ENCODE measurements at regions not wholly inside any gene's neighbourhood (a gene's known extent, or its start where the extent isn't known, plus 50 kb on each side); places are given as distances from the start of the nearest gene placed in this dataset.

DNA sequence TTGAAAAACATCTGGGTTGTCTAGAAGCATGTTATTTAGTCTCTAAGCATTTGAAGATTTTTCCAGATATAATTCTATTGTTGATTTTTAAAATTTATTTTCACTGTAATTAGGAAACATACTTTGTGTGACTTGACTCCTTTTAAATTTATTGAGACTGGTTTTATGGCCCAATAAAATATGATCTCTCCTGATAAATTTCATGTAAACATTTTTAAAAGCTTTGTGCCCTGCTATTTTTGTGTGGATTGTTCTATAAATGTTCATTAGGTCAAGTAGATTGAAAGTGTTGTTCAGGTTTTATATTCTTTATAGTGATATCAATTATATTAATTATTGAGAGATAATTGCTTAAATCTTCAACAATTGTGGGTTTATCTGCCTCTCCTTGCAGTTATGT lies 105.4 kb downstream of the RFX6 start:
- H3K36me3 ChIP-seq (replicated peaks in 1 of 2; ENCODE audit: insufficient read depth in 1 of 2, low read depth in 2 of 2): no peaks in the 10 kb centered on the region
- TF ChIP-seq, protein P1, sequence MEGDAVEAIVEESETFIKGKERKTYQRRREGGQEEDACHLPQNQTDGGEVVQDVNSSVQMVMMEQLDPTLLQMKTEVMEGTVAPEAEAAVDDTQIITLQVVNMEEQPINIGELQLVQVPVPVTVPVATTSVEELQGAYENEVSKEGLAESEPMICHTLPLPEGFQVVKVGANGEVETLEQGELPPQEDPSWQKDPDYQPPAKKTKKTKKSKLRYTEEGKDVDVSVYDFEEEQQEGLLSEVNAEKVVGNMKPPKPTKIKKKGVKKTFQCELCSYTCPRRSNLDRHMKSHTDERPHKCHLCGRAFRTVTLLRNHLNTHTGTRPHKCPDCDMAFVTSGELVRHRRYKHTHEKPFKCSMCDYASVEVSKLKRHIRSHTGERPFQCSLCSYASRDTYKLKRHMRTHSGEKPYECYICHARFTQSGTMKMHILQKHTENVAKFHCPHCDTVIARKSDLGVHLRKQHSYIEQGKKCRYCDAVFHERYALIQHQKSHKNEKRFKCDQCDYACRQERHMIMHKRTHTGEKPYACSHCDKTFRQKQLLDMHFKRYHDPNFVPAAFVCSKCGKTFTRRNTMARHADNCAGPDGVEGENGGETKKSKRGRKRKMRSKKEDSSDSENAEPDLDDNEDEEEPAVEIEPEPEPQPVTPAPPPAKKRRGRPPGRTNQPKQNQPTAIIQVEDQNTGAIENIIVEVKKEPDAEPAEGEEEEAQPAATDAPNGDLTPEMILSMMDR (IDR thresholded peaks at IDR 0.05): no peak
- TF ChIP-seq POLR2A (IDR thresholded peaks at IDR 0.05): no peak
- no peak overlapping the region for H3K27ac ChIP-seq
- no peaks in the 10 kb centered on the region for H3K9me3 ChIP-seq
- no peak overlapping the region for H3K4me3 ChIP-seq
- ATAC-seq (no peak), DNase-seq (no peak)
- no peaks in the 10 kb centered on the region for H3K4me1 ChIP-seq
- no peaks in the 10 kb centered on the region for H3K27me3 ChIP-seq
- intact Hi-C loops (cut with DNase I): no loop called here

DNA sequence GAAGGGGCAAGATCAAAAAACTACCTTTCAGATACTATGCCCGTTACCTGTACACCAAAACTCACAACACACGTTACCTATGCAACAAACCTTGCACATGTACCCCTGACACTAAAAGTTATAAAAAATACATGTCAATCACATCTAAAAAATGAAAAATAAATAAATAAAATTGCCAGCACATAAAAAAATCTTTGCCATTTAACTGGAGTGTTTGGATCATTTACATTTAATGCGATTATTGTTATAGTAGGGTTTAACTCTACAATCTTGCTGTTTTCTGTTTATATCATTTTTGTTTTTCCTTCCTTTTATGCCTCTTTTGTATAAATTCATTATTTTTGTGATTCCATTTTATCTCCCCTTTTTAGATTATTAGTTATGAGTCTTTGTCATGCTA lies 106.3 kb downstream of the RFX6 start:
- Histone ChIP-seq H3K4me3 (no peak overlapping the region), H3K27me3 (no peaks in the 10 kb centered on the region), H3K9me3 (no peaks in the 10 kb centered on the region), H3K36me3 (replicated peaks in 1 of 2; ENCODE audit: insufficient read depth in 1 of 2, low read depth in 2 of 2) (no peaks in the 10 kb centered on the region), H3K4me1 (no peaks in the 10 kb centered on the region), H3K27ac (no peak overlapping the region)
- ATAC-seq (no peak), DNase-seq (no peak)
- intact Hi-C loops (cut with DNase I): no loop called here
- TF ChIP-seq, protein P1 (IDR thresholded peaks at IDR 0.05): no peak
- TF ChIP-seq POLR2A (IDR thresholded peaks at IDR 0.05): no peak
- WGBS, 2 donors: 76 to 83% methylated on average over 3 of the region's 3 CpGs

DNA sequence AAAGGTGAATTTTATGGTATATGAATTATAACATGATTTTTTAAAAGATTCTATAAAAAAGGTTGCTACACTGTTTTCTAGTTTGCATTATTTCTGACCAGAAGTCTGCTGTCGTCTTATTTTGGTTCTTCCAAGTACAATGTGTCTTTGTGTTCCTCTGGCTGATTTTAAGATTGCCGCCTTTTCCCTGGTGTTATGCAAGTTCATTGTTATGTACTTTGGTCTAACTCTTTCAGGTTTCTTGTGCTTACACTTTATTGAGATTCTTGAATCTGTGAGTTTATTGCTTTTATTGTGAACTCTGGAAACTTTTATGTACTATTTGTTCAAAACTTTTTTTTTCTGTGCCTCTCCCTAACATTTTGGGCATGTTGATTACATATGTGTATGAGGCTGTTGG lies 109.8 kb downstream of the RFX6 start:
- ATAC-seq (no peak), DNase-seq (no peak)
- Histone ChIP-seq H3K9me3 (no peaks in the 10 kb centered on the region), H3K27me3 (peaks cover 0 to 4% of the 10 kb centered on the region in 2 donors), H3K36me3 (replicated peaks in 1 of 2; ENCODE audit: insufficient read depth in 1 of 2, low read depth in 2 of 2) (no peaks in the 10 kb centered on the region), H3K4me1 (no peaks in the 10 kb centered on the region), H3K4me3 (no peak overlapping the region), H3K27ac (no peak overlapping the region)
- intact Hi-C loops (cut with DNase I): no loop called here
- TF ChIP-seq, protein P1 (IDR thresholded peaks at IDR 0.05): no peak
- TF ChIP-seq POLR2A (IDR thresholded peaks at IDR 0.05): no peak
- WGBS, 2 donors: 54 to 60% methylated on average over 2 of the region's 2 CpGs

DNA sequence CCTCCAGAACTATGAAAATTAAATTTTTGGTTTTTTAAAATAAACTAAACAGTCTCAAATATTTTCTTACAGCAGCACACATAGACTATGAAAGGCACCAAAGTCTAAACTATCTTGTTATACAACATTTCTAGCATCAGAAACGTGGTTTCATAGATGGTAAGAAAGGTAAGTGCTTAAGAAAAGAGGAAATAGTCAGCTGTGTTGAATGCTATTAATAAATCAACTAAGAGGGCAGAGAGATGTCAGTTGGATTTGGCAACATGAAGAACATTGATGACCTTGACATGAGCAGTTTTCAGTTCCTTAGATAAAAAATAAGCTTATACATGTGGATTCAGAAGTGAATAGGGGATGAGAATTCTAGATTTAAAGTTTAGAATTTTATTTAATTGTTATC lies 113.6 kb downstream of the RFX6 start:
- intact Hi-C loops (cut with DNase I): no loop called here
- Histone ChIP-seq H3K36me3 (replicated peaks in 1 of 2; ENCODE audit: insufficient read depth in 1 of 2, low read depth in 2 of 2) (no peaks in the 10 kb centered on the region), H3K4me1 (no peaks in the 10 kb centered on the region), H3K4me3 (no peak overlapping the region), H3K9me3 (no peaks in the 10 kb centered on the region), H3K27me3 (peaks cover 0 to 4% of the 10 kb centered on the region in 2 donors), H3K27ac (no peak overlapping the region)
- DNase-seq (no peak), ATAC-seq (no peak)
- WGBS, 2 donors: 25 to 27% methylated on average over 1 of the region's 1 CpG
- no peak for TF ChIP-seq POLR2A (IDR thresholded peaks at IDR 0.05)
- TF ChIP-seq, protein P1 (IDR thresholded peaks at IDR 0.05): no peak

DNA sequence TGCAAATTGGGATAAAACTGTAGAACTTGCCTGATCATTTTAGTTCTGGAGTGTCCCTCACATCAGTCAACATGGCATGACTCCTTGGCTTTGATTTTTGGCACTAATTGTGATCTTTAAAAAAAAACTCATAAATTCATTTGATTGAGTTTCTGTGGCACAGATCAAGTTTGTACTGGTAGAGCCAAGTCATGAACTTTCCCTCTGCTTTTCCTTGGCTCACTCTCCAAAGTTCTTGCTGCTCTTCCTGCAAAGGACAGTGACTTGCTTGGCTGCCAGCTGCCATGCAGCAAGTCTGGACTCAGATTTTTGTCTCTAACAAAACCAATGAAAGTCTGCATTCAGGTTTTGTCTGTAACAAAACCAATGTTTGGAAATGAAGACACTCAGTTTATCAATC lies 115.5 kb downstream of the RFX6 start:
- TF ChIP-seq POLR2A (IDR thresholded peaks at IDR 0.05): no peak
- no peak for DNase-seq
- Histone ChIP-seq H3K27me3 (peaks cover 0 to 4% of the 10 kb centered on the region in 2 donors), H3K27ac (no peak overlapping the region), H3K4me3 (no peak overlapping the region), H3K36me3 (replicated peaks in 1 of 2; ENCODE audit: insufficient read depth in 1 of 2, low read depth in 2 of 2) (no peaks in the 10 kb centered on the region), H3K4me1 (no peaks in the 10 kb centered on the region), H3K9me3 (no peaks in the 10 kb centered on the region)
- no peak for ATAC-seq
- intact Hi-C loops (cut with DNase I): no loop called here
